Kidney (tissue), 13 donors: ENCODE measurements at regions not wholly inside any gene's neighbourhood (a gene's known extent, or its start where the extent isn't known, plus 50 kb on each side); places are given as distances from the start of the nearest gene placed in this dataset.

Experiments used
- DNase-seq, 5 donors: peaks; one replicate each; pipeline ENCODE4 v3.0.0-alpha.2; 2013 to 2020
- FAIRE-seq: peaks from 2 replicates; lab custom pipeline; 2012; peaks lifted over from hg19 to GRCh38; lab: Jason Lieb, UNC
- H3K27ac ChIP-seq, 2 donors: one replicate each; pipeline ENCODE4 v1.7.0; 2013; ENCODE audit warnings: low read depth in 2 of 2, low read length in 2 of 2, inconsistent platforms in 1 of 2
- H3K27me3 ChIP-seq: one replicate; pipeline ENCODE4 v1.7.1; 2013; ENCODE audit warnings: low read length, inconsistent platforms; ENCODE audit not compliant: control insufficient read depth, insufficient read depth
- H3K36me3 ChIP-seq, 3 donors: one replicate each; pipeline versions ENCODE4 v1.7.0 to v1.7.1; 2013; ENCODE audit warnings: low read length in 3 of 3, control low read depth in 1 of 3, inconsistent platforms in 1 of 3; ENCODE audit not compliant: insufficient read depth in 3 of 3, control insufficient read depth in 2 of 3
- H3K4me1 ChIP-seq, 3 donors: one replicate each; pipeline versions ENCODE4 v1.7.0 to v1.7.1; 2013; ENCODE audit warnings: low read length in 3 of 3, inconsistent platforms in 1 of 3, low read depth in 1 of 3; ENCODE audit not compliant: control insufficient read depth in 2 of 3, insufficient read depth in 2 of 3
- H3K4me3 ChIP-seq, 3 donors: one replicate each; pipeline versions ENCODE4 v1.7.0 to v1.8.1; 2013; ENCODE audit warnings: low read length in 3 of 3, control low read depth in 1 of 3, inconsistent platforms in 1 of 3
- H3K9ac ChIP-seq, 3 donors: one replicate each; pipeline versions ENCODE4 v1.7.0 to v1.7.1; 2013; ENCODE audit warnings: low read length in 3 of 3, control low read depth in 1 of 3, inconsistent platforms in 1 of 3
- H3K9me3 ChIP-seq, 3 donors: one replicate each; pipeline versions ENCODE4 v1.7.0 to v1.7.1; 2013; ENCODE audit warnings: low read length in 3 of 3, control low read depth in 1 of 3, inconsistent platforms in 1 of 3; ENCODE audit not compliant: control insufficient read depth in 2 of 3, insufficient read depth in 1 of 3
- CTCF ChIP-seq: IDR thresholded peaks from 3 replicates; pipeline ENCODE4 v1.5.1; 2012; ENCODE audit warnings: mild to moderate bottlenecking, moderate library complexity, borderline replicate concordance; ENCODE audit not compliant: insufficient read depth; ENCODE audit errors: extremely low read depth
- intact Hi-C: fragments of 100-400 bp; cut with DNase I; formaldehyde crosslinking; loops from one replicate; pipeline ENCODE4 v1.11.1; 2022
- donor health status: control.
- donor health status: control.
- donor health status: control.
- donor health status: control.
- donor health status: control.
- donor health status: DM: yes; HTN: yes; CAD: no.
- donor health status: Normal renal cell carcinoma (clear cell type).

DNA sequence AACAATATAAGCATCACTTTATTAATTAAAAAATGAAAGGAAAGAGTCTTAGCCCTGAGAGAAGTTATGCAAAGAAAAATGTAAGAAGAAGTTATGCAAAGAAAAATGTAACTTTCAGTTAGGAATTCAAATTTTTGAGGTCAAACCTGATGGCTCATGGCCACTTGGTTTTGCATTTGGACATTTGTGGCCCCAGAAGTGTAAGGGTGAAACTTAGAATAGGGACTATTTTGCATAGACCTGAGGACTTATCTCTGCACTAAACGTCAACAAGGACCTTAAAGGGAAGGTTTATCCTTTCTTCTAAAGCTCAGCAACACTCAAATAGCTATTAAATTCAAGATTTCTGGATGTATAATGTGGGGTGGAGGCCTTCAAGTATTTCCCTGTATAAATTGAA lies 724.5 kb upstream of the POT1 start:
- FAIRE-seq = no peak
- no peak for DNase-seq
- no peaks in the 10 kb centered on the region for H3K27me3 ChIP-seq
- intact Hi-C loops = no loop called here
- H3K9me3 ChIP-seq = no peaks in the 10 kb centered on the region
- no peaks in the 10 kb centered on the region for H3K4me1 ChIP-seq
- H3K36me3 ChIP-seq = no peaks in the 10 kb centered on the region
- H3K9ac ChIP-seq = no peak overlapping the region
- TF ChIP-seq CTCF = no peak
- H3K27ac ChIP-seq = no peak overlapping the region
- H3K4me3 ChIP-seq = no peak overlapping the region

DNA sequence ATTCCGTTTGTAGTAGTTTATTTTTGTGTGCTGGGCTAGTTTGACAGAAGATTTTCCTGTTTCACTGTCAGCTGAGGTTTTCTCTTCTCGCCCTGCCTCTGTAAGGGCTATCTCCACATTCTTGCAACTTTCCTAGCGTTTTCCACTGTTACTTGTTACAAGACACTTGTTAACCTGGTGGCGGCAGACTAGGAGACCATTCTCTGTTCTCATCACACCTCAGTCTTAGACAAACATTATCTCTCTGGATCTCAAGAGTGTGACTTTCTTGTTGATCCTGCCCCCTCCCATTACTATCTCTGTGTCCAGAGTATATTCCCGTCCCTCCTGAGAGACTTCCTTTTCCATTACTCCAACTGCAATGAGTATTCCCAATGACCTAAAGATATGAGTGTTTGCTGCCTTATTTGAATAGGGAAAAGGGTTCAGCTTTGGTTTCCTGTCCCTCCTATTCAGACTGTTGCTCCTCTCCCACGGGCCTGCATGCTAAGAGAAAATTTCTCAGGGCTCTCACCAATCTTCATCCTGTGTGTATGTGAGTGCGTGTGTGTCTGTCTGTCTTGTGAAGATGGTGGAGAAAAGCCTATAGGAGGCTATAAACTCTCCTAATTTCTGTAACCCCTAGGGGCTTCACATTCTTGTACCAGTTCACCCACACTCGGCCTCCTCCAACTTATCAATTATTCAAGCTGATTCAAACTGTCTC lies 722.4 kb upstream of the POT1 start:
- H3K4me3 ChIP-seq = no peak overlapping the region
- no peak overlapping the region for H3K9ac ChIP-seq
- H3K27me3 ChIP-seq = no peaks in the 10 kb centered on the region
- no peaks in the 10 kb centered on the region for H3K4me1 ChIP-seq
- no peaks in the 10 kb centered on the region for H3K9me3 ChIP-seq
- FAIRE-seq (no peak), DNase-seq (no peak)
- no peak overlapping the region for H3K27ac ChIP-seq
- TF ChIP-seq CTCF = no peak
- H3K36me3 ChIP-seq = no peaks in the 10 kb centered on the region
- intact Hi-C loops = no loop called here

DNA sequence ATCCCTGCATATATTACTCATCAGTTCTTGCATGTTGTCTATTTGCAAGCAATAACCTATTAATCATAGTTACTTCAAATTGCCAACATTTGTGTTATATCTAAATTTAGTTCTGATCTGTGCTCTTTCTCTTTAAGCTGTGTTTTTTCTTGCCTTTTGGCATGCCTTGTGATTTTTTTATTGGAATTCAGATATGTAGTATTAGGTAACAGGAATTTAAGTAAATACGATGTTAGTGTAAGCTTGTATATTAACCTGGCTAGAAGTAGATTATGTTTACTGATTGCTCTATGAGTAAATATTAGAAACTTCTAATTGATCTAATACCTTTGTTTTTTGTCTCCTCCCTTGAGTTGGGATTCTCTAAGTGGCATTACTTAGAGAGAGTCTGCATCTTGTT lies 718.9 kb upstream of the POT1 start:
- no peaks in the 10 kb centered on the region for H3K36me3 ChIP-seq
- H3K27ac ChIP-seq = no peak overlapping the region
- FAIRE-seq (no peak), DNase-seq (no peak)
- H3K4me1 ChIP-seq = no peaks in the 10 kb centered on the region
- no peak overlapping the region for H3K9ac ChIP-seq
- no peak for TF ChIP-seq CTCF
- H3K27me3 ChIP-seq = no peaks in the 10 kb centered on the region
- intact Hi-C loops = no loop called here
- no peaks in the 10 kb centered on the region for H3K9me3 ChIP-seq
- no peak overlapping the region for H3K4me3 ChIP-seq

GRCh38 chr7:125645770-125646169 lies 716.1 kb upstream of the POT1 start:
- no peak overlapping the region for H3K27ac ChIP-seq
- H3K36me3 ChIP-seq = no peaks in the 10 kb centered on the region
- H3K4me1 ChIP-seq = no peaks in the 10 kb centered on the region
- no peaks in the 10 kb centered on the region for H3K9me3 ChIP-seq
- H3K4me3 ChIP-seq = no peak overlapping the region
- no peak for DNase-seq
- no peaks in the 10 kb centered on the region for H3K27me3 ChIP-seq
- H3K9ac ChIP-seq = no peak overlapping the region
- no peak for TF ChIP-seq CTCF
- FAIRE-seq = no peak
- intact Hi-C loops = no loop called here
